Epithelial cell of proximal tubule (primary cell): ENCODE measurements at regions not wholly inside any gene's neighbourhood (a gene's known extent, or its start where the extent isn't known, plus 50 kb on each side); places are given as distances from the start of the nearest gene placed in this dataset.
"Not testable (repeated sequence)": the region's sequence is repeated elsewhere in the genome, so short reads cannot be mapped to it uniquely, and the experiment has no call there.

ENCODE experiments used
- DNase-seq: peaks from one replicate; pipeline ENCODE4 v3.0.0-alpha.2; 2011; ENCODE audit warnings: low read depth
- H3K4me3 ChIP-seq: 2 replicates; pipeline ENCODE4 v1.5.1; 2011; ENCODE audit warnings: low read depth, mild to moderate bottlenecking, low read length
- TF ChIP-seq, protein P1 (sequence below): conservative IDR thresholded peaks from 2 replicates; pipeline ENCODE4 v1.5.1; 2012; ENCODE audit warnings: low read depth, mild to moderate bottlenecking, low read length

DNA sequence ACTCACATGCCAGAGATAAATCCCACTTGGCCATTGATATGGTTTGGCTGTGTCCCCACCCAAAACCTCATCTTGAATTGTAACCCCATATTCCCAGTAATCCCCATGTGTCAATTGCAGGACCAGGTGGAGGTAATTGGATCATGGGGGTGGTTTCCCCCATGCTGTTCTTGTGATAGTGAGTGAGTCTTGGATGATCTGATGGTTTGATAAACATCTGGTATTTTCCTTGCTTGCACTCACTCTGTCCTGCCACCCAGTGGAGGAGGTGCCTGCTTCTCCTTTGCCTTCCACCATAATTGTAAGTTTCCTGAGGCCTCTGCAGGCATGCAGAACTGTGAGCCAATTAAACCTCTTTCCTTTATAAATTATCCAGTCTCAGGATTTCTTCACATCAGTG lies 50.4 kb upstream of the B3GAT2 start:
- H3K4me3 ChIP-seq, DNase-seq: not testable (repeated sequence)

DNA sequence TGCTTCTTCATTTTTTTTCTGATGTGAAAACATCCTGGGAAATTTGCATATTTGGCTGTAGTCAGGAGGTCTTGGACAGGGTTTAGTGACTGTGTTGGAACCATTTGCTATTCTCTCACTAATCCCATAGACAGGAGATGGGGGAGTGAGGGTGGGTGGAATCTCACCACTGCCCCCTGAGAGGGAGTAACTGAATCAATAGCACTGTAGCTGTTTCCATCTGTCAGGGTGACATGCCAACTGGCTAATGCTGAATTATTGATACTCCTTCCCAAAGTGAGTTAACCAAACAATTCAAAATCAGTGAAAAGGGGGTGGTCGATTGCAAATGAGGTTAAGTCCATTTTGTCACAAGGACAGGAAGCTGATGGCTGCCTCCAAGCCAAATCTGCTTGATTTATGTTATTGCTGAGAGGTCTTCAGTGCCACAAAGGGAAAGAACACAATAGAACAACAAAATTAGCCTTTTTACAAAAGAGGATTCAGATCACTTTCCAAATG lies 55.1 kb upstream of the B3GAT2 start:
- no peak for DNase-seq
- TF ChIP-seq, protein P1, sequence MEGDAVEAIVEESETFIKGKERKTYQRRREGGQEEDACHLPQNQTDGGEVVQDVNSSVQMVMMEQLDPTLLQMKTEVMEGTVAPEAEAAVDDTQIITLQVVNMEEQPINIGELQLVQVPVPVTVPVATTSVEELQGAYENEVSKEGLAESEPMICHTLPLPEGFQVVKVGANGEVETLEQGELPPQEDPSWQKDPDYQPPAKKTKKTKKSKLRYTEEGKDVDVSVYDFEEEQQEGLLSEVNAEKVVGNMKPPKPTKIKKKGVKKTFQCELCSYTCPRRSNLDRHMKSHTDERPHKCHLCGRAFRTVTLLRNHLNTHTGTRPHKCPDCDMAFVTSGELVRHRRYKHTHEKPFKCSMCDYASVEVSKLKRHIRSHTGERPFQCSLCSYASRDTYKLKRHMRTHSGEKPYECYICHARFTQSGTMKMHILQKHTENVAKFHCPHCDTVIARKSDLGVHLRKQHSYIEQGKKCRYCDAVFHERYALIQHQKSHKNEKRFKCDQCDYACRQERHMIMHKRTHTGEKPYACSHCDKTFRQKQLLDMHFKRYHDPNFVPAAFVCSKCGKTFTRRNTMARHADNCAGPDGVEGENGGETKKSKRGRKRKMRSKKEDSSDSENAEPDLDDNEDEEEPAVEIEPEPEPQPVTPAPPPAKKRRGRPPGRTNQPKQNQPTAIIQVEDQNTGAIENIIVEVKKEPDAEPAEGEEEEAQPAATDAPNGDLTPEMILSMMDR: no peak
- no peak overlapping the region for H3K4me3 ChIP-seq

DNA sequence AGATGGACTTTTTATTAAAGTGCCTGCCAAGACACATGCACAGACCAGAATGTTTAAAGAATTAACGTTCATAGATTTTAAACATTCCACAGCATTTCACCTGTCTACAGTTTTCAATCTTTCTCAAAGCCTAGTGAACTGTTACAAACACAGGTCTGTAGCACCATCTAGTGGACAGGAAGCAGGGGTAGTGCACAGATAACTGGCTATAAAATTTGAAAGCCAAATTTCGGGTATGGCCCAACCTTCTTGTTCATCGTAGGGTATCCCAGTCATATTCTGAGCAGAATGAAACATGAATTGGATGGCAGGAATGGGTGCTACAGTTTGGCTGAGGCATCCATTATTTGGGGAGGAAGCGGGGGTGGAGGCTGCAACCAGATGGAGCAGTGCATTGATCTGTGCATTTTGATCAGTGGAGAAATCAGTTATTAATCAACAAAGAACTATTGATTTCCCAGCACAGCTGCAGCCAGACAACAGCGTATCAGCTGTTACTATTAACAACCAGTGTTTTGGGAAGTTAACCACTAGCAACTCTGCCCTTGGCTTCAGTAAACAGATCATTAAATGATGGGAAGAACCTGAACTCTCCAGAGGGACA lies 56.1 kb upstream of the B3GAT2 start:
- no peak overlapping the region for H3K4me3 ChIP-seq
- TF ChIP-seq, protein P1: peak; percentile 96
- peak; percentile 3 for DNase-seq

DNA sequence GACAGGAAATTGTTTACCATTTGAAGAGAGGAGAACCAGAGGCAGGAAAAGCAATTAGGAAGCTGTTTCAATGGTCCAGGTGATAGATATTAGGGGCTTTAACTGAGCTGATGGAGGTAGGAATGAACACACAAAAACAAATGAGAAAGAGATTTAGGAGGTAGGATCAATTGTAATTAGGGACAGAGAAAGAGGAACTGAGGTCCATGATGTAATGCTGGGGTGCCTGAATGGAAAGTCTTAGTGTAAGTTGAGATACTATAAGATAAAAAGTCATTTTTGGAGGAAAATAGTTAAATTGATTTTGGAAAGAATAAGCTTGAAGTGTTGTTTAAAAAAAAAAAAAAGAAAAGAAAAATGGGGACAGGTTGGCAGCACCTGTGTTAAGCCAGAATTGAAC lies 58.5 kb upstream of the B3GAT2 start:
- H3K4me3 ChIP-seq: no peak overlapping the region
- DNase-seq: no peak
- TF ChIP-seq, protein P1: no peak

DNA sequence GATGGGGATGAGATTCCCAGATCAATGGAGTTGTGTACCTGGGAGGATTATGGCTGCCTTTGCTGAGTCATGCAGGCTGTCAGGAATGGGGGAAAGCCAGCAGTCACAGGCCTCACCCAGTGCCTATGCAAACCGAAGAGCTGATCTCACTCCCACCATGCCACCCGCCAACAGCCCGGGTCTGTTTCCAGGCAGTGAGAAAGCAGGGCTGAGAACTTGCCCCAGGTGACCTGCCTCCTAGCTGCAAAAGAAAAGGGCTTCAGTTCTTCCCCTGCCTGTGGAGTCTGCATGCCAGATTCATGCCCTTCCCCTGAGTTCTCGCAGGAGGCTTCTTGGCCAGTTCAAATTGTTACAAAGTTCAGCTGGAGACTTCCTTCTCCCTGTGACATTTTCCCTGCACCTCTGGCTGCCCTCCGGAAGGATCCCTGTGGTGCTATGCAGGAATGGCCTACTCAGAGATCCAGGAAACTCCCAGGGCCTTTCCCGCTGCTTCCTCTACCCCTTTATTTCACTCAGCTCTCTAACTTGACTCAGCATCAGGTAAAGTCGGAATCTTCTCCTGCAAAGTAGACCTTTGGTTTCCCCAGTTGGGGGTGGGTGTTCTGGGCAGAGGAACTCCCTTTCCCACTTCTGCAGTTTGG lies 71.5 kb upstream of the B3GAT2 start:
- TF ChIP-seq, protein P1: no peak
- DNase-seq: peak; percentile 12

DNA sequence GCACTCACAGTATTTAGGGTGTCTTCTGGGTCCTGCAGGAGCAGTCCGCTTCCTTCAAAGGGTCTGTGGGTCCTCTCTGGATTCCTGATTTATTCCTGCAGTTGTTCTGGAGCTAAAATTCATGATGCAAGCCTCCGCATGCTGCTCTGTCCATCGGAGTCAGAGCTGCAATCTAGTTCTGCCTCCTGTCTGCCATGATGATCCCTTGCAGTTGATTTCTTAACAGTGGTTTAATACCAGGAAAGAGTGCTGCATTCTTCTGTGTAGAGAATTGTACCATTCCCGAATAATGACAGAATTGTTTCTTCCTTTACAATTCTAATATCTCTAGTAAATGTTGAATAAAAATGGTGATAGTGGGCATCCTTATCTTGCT lies 72.0 kb upstream of the B3GAT2 start:
- DNase-seq: no peak
- no peak overlapping the region for H3K4me3 ChIP-seq
- TF ChIP-seq, protein P1: no peak

More for the DNA sequence above, 71.5 kb upstream of the B3GAT2 start:
- no peak overlapping the region for H3K4me3 ChIP-seq

DNA sequence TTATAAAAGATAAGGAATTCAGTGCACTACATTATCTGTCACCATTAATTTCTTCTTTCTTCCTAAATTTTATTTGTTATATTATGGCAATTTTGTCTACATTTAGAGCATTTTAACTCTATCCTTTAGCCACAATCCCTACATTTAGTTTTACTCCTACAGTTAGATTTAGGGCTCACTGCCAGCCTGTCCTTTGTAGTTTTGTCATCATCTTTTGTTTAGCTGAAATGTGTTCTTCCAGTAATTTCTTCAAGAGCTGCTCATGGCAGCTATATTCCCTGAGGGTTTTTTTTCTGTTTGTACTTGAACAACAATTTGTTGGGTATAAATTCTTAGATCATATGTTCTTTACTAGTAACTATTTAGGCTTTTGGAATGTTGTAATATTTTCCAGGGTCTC lies 72.7 kb upstream of the B3GAT2 start:
- no peak overlapping the region for H3K4me3 ChIP-seq
- DNase-seq: no peak
- TF ChIP-seq, protein P1: no peak
